HG02588 (cell line): ENCODE measurements at regions not wholly inside any gene's neighbourhood (a gene's known extent, or its start where the extent isn't known, plus 50 kb on each side); places are given as distances from the start of the nearest gene placed in this dataset.
A peak's percentile ranks its signal among the peaks of the same experiment; 100 is the strongest.
"Not testable (repeated sequence)": the region's sequence is repeated elsewhere in the genome, so short reads cannot be mapped to it uniquely, and the experiment has no call there.

Experiments used
- ATAC-seq: cut with Tn5 transposase; IDR thresholded peaks from one replicate; pipeline ENCODE4 v1.9.1; 2021; ENCODE audit warnings: mild to moderate bottlenecking, moderate library complexity; ENCODE audit not compliant: unreplicated experiment

- no peak for ATAC-seq
These were observed 164.8 kb downstream of the PPIAL4G start for GRCh38 chr1:148318123-148318903.

GRCh38 chr1:148317288-148317985 lies 165.4 kb upstream of the NBPF11 start:
- no peak for ATAC-seq

- peak; percentile 66 for ATAC-seq
These were observed 163.2 kb upstream of the NBPF11 start for GRCh38 chr1:148315071-148315811.

GRCh38 chr1:148310807-148311206 lies 158.7 kb upstream of the NBPF11 start:
- ATAC-seq = no peak

GRCh38 chr1:148309940-148310500 lies 157.9 kb upstream of the NBPF11 start:
- no peak for ATAC-seq

- ATAC-seq = no peak
These were observed 156.9 kb upstream of the NBPF11 start for GRCh38 chr1:148308832-148309458.

GRCh38 chr1:148307583-148308185 lies 155.6 kb upstream of the NBPF11 start:
- ATAC-seq = no peak

- ATAC-seq = not testable (repeated sequence)
These were observed 152.9 kb upstream of the NBPF11 start for GRCh38 chr1:148304935-148305334.

GRCh38 chr1:148302586-148303364 lies 150.7 kb upstream of the NBPF11 start:
- ATAC-seq = peak; percentile 57

GRCh38 chr1:148297852-148298251 lies 145.8 kb upstream of the NBPF11 start:
- not testable (repeated sequence) for ATAC-seq

- no peak for ATAC-seq
These were observed 144.4 kb upstream of the NBPF11 start for GRCh38 chr1:148296511-148296910.

- no peak for ATAC-seq
These were observed 142.2 kb upstream of the NBPF11 start for GRCh38 chr1:148294116-148294807.

GRCh38 chr1:148293651-148294050 lies 141.6 kb upstream of the NBPF11 start:
- ATAC-seq = no peak

GRCh38 chr1:148292915-148293314 lies 140.8 kb upstream of the NBPF11 start:
- no peak for ATAC-seq

GRCh38 chr1:148290881-148291280 lies 138.8 kb upstream of the NBPF11 start:
- no peak for ATAC-seq

GRCh38 chr1:148289647-148290046 lies 137.6 kb upstream of the NBPF11 start:
- ATAC-seq = no peak

- not testable (repeated sequence) for ATAC-seq
These were observed 133.9 kb upstream of the NBPF11 start for GRCh38 chr1:148285946-148286345.

- peak; percentile 57 for ATAC-seq
These were observed 128.9 kb upstream of the NBPF11 start for GRCh38 chr1:148280831-148281572.
